HCT116 (cell line): ENCODE measurements at regions not wholly inside any gene's neighbourhood (a gene's known extent, or its start where the extent isn't known, plus 50 kb on each side); places are given as distances from the start of the nearest gene placed in this dataset.

Source experiments
- ATAC-seq: fragments of 200-7000 bp; cut with Tn5 transposase; 2 replicates; pipeline ENCODE4 v1.9.1; 2020; ENCODE audit warnings: mild to moderate bottlenecking, moderate library complexity
- BruUV-seq: library from RNA; stranded (reverse); fragments of 400-500 nt; replicated peaks from 2 replicates; lab custom pipeline; 2021; lab: Mats Ljungman, UMichigan
- CTCF ChIA-PET: fragments of 300-600 bp; sonication (Branson Sonifier 250); formaldehyde crosslinking; loops from one replicate; lab custom pipeline; 2021; ENCODE audit warnings: antibody characterized with exemption; lab: Charles Lee
- POLR2A ChIA-PET: fragments of 300-600, 350-600 bp; sonication (Branson Sonifier 250); formaldehyde crosslinking; loops from one replicate; lab custom pipeline; 2021; ENCODE audit warnings: antibody characterized with exemption; lab: Charles Lee
- RAD21 ChIA-PET, 2 experiments: fragments of 300-600 bp; sonication (Branson Sonifier 250); formaldehyde crosslinking; loops; one replicate each; lab custom pipeline; 2023; ENCODE audit warnings: low total read pairs in 2 of 2; ENCODE audit not compliant: uncharacterized antibody in 2 of 2, unreplicated experiment in 2 of 2, low non-redundant PET in 1 of 2; lab: Charles Lee
- DNase-seq: peaks from one replicate; pipeline ENCODE4 v3.0.0-alpha.2; 2010; ENCODE audit warnings: low read depth, low spot score
- H2AFZ ChIP-seq: fragments of 200-600 bp; shearing (Covaris generic), sonication (generic); 2 replicates; pipeline ENCODE4 v1.6.1; 2017; ENCODE audit warnings: low read depth, mixed run types, mixed read lengths, antibody characterized with exemption, low read length; ENCODE audit not compliant: poor library complexity, severe bottlenecking
- H3K27ac ChIP-seq: 2 replicates; pipeline ENCODE4 v1.5.1; 2012; ENCODE audit warnings: low read depth, low read length
- H3K27me3 ChIP-seq: fragments of 200-600 bp; sonication (generic); 2 replicates; pipeline ENCODE4 v1.6.1; 2016; ENCODE audit warnings: mixed run types, low read length, mixed read lengths; ENCODE audit not compliant: insufficient read depth
- H3K36me3 ChIP-seq, 2 experiments: fragments of 200-500 bp in 1 of 2; fragments of 200-600 bp in 1 of 2; sonication (Bioruptor generic) in 1 of 2; sonication (generic) in 1 of 2; 2 replicates each; pipeline versions ENCODE4 v1.5.1 to v1.6.1; 2014 to 2016; ENCODE audit warnings: low read length in 2 of 2, inconsistent platforms in 1 of 2, mixed read lengths in 1 of 2, mixed run types in 1 of 2; ENCODE audit not compliant: insufficient read depth in 2 of 2, control insufficient read depth in 1 of 2
- H3K4me1 ChIP-seq, 2 experiments: fragments of 200-600 bp in 1 of 2; sonication (generic) in 1 of 2; 2 replicates each; pipeline versions ENCODE4 v1.5.1 to v1.6.1; 2012 to 2017; ENCODE audit warnings: low read length in 2 of 2, inconsistent platforms in 1 of 2, mild to moderate bottlenecking in 1 of 2, mixed read lengths in 1 of 2, mixed run types in 1 of 2, moderate library complexity in 1 of 2; ENCODE audit not compliant: insufficient read depth in 2 of 2, control insufficient read depth in 1 of 2
- H3K4me2 ChIP-seq: fragments of 200-600 bp; sonication (generic); 2 replicates; pipeline ENCODE4 v1.6.1; 2017; ENCODE audit warnings: mixed run types, low read length, mixed read lengths
- H3K4me3 ChIP-seq, 2 experiments: fragments of 200-600 bp in 1 of 2; sonication (generic) in 1 of 2; replicated peaks in 1 of 2; 2 replicates each; pipeline ENCODE4 v1.5.1; 2011 to 2016; ENCODE audit warnings: low read length in 2 of 2, control low read depth in 1 of 2, low read depth in 1 of 2, mild to moderate bottlenecking in 1 of 2, mixed read lengths in 1 of 2, mixed run types in 1 of 2
- H3K79me2 ChIP-seq: fragments of 200-600 bp; sonication (generic); 2 replicates; pipeline ENCODE4 v1.6.1; 2017; ENCODE audit warnings: mild to moderate bottlenecking, mixed run types, low read length, moderate library complexity, mixed read lengths; ENCODE audit not compliant: insufficient read depth
- H3K9ac ChIP-seq: fragments of 200-600 bp; sonication (generic); 2 replicates; pipeline ENCODE4 v1.6.1; 2016; ENCODE audit warnings: low read length, mixed read lengths
- H3K9me2 ChIP-seq: fragments of 200-600 bp; sonication (generic), shearing (Covaris generic); 2 replicates; pipeline ENCODE4 v1.6.1; 2017; ENCODE audit warnings: mixed run types, mild to moderate bottlenecking, moderate library complexity; ENCODE audit not compliant: insufficient read depth
- H3K9me3 ChIP-seq, 2 experiments: fragments of 200-500 bp in 1 of 2; fragments of 200-600 bp in 1 of 2; sonication (Bioruptor generic) in 1 of 2; sonication (generic) in 1 of 2; 2 replicates each; pipeline ENCODE4 v1.6.1; 2014 to 2017; ENCODE audit warnings: low read length in 2 of 2, mixed read lengths in 2 of 2, inconsistent platforms in 1 of 2, low read depth in 1 of 2, mild to moderate bottlenecking in 1 of 2, mixed run types in 1 of 2, moderate library complexity in 1 of 2; ENCODE audit not compliant: control insufficient read depth in 1 of 2, insufficient read depth in 1 of 2
- H4K20me1 ChIP-seq: fragments of 200-600 bp; sonication (generic), shearing (Covaris generic); 2 replicates; pipeline ENCODE4 v1.6.1; 2017; ENCODE audit warnings: mixed run types, mild to moderate bottlenecking, moderate library complexity; ENCODE audit not compliant: insufficient read depth
- ATF3 ChIP-seq: IDR thresholded peaks from 2 replicates; pipeline ENCODE4 v1.6.1; 2012
- CBX3 ChIP-seq: IDR thresholded peaks from 2 replicates; pipeline ENCODE4 v1.6.1; 2012; ENCODE audit warnings: low read depth
- CEBPB ChIP-seq: IDR thresholded peaks from 2 replicates; pipeline ENCODE4 v1.6.1; 2012; ENCODE audit warnings: low read depth
- CTCF ChIP-seq, 3 experiments: fragments of 200-600 bp in 1 of 3; sonication (generic) in 1 of 3; IDR thresholded peaks in 2 of 3; conservative IDR thresholded peaks in 1 of 3; 2 replicates each; pipeline ENCODE4 v1.5.1; 2012 to 2017; ENCODE audit warnings: low read depth in 2 of 3, low read length in 2 of 3, antibody characterized with exemption in 1 of 3, borderline replicate concordance in 1 of 3, control low read depth in 1 of 3, mild to moderate bottlenecking in 1 of 3, mixed read lengths in 1 of 3, mixed run types in 1 of 3, moderate library complexity in 1 of 3; ENCODE audit not compliant: insufficient read depth in 1 of 3
- EGR1 ChIP-seq: IDR thresholded peaks from 2 replicates; pipeline ENCODE4 v1.6.1; 2012; ENCODE audit warnings: low read depth
- EZH2 ChIP-seq: fragments of 200-600 bp; sonication (generic); IDR thresholded peaks from 2 replicates; pipeline ENCODE4 v1.6.1; 2017; ENCODE audit warnings: antibody characterized with exemption, mixed run types
- EZH2phosphoT487 ChIP-seq: fragments of 200-600 bp; IDR thresholded peaks from 2 replicates; pipeline ENCODE4 v1.6.1; 2018; ENCODE audit warnings: antibody characterized with exemption, borderline replicate concordance
- JUND ChIP-seq: IDR thresholded peaks from 2 replicates; pipeline ENCODE4 v1.6.1; 2012
- MAX ChIP-seq: IDR thresholded peaks from 2 replicates; pipeline ENCODE4 v1.6.1; 2012
- POLR2A ChIP-seq: IDR thresholded peaks from 2 replicates; pipeline ENCODE4 v1.7.0; 2011; ENCODE audit warnings: borderline replicate concordance; ENCODE audit not compliant: insufficient read depth, insufficient read length; ENCODE audit errors: extremely low read depth
- RAD21 ChIP-seq: IDR thresholded peaks from 2 replicates; pipeline ENCODE4 v1.6.1; 2012; ENCODE audit warnings: low read depth, mild to moderate bottlenecking
- REST ChIP-seq: IDR thresholded peaks from 2 replicates; pipeline ENCODE4 v1.6.1; 2012; ENCODE audit warnings: low read depth
- SIN3A ChIP-seq: IDR thresholded peaks from 2 replicates; pipeline ENCODE4 v1.6.1; 2012; ENCODE audit warnings: low read depth
- SP1 ChIP-seq: IDR thresholded peaks from 2 replicates; pipeline ENCODE4 v1.6.1; 2012; ENCODE audit warnings: low read depth
- SRF ChIP-seq: IDR thresholded peaks from 2 replicates; pipeline ENCODE4 v1.6.1; 2012; ENCODE audit warnings: low read depth
- TCF7L2 ChIP-seq: IDR thresholded peaks from 2 replicates; pipeline ENCODE4 v1.7.0; 2011; ENCODE audit warnings: borderline replicate concordance, inconsistent platforms; ENCODE audit not compliant: insufficient read depth, insufficient read length; ENCODE audit errors: extremely low read depth
- ZBTB33 ChIP-seq: IDR thresholded peaks from 2 replicates; pipeline ENCODE4 v1.6.1; 2011; ENCODE audit warnings: mild to moderate bottlenecking, low read length, moderate library complexity; ENCODE audit not compliant: insufficient replicate concordance; ENCODE audit errors: extremely low read depth
- ZFX ChIP-seq: fragments of 450-650 bp; IDR thresholded peaks from 2 replicates; pipeline ENCODE4 v1.6.1; 2017
- ZNF274 ChIP-seq: fragments of 200-500 bp; sonication (Bioruptor generic); IDR thresholded peaks from 2 replicates; pipeline ENCODE4 v1.6.1; 2014; ENCODE audit warnings: mild to moderate bottlenecking, low read depth, low read length, inconsistent platforms
- intact Hi-C: fragments of 100-400 bp; cut with micrococcal nuclease; formaldehyde crosslinking; loops from 2 replicates; pipeline ENCODE4 v1.10.0; 2022

DNA sequence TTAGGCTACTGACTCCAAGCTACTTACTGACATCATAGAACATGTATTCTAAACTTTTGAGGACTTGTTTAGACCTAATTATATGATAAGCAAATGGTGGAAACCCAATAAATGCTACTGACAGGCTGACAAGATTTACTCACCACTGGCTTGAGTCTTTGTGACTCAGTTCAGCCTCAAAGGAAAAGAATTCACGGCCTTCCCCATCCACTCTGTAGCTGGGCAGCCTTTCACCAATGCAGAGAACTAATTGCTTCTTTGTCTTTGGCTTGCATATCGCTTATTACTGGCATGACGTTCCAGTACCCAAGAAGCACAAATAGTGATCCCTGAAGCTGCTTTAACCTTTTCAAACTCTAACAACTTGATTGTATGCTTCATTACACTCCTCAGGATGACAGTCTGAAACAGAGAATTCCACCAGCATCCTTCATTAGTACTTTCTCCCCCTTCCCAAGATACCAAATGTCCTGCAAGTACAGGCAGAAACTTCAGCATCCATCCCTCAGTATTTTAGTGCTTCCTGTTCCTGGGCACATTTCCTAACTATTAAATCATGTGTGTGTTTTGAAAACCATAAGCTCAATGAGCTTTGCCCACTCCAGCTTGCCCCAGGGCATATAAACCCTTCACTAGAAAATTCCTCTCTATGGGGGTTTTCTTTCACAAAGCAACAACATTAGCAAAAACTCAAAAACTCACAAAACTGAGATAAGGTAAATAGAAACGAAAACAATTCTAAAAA is 298.1 kb upstream of the SLC7A11 start:
- no peaks in the 10 kb centered on the region for H3K9me3 ChIP-seq
- ATAC-seq = no peak
- TF ChIP-seq ZNF274 (no peak), EZH2 (no peak), CBX3 (no peak), ZFX (no peak), POLR2A (no peak), TCF7L2 (no peak), JUND (no peak), EGR1 (no peak), SP1 (no peak), SIN3A (no peak), SRF (no peak), ATF3 (no peak), RAD21 (no peak), EZH2phosphoT487 (no peak), REST (no peak), ZBTB33 (no peak), CEBPB (no peak), CTCF (IDR thresholded peaks at IDR 0.05 in 2 of 3, conservative IDR thresholded peaks at IDR 0.05 in 1 of 3; ENCODE audit: borderline replicate concordance in 1 of 3, insufficient read depth in 1 of 3, low read depth in 2 of 3, low read length in 2 of 3) (no peak), MAX (no peak)
- TF ChIP-seq, all 23 proteins: peak for 0
- ChIA-PET CTCF (no interaction called here), RAD21 (no interaction called here), POLR2A (no interaction called here)
- H3K27me3 ChIP-seq = no peaks in the 10 kb centered on the region
- H4K20me1 ChIP-seq = no peaks in the 10 kb centered on the region
- H3K4me2 ChIP-seq = no peak overlapping the region
- no TSS peak for BruUV-seq
- H3K79me2 ChIP-seq = no peaks in the 10 kb centered on the region
- H3K4me1 ChIP-seq = peaks cover 0 to 12% of the 10 kb centered on the region in 2 experiments; a peak in 2 of 4 replicates
- DNase-seq = no peak
- no peak overlapping the region for H3K4me3 ChIP-seq
- H3K27ac ChIP-seq = no peak overlapping the region
- H2AFZ ChIP-seq = no peak overlapping the region
- H3K9ac ChIP-seq = no peak overlapping the region
- no peaks in the 10 kb centered on the region for H3K36me3 ChIP-seq
- H3K9me2 ChIP-seq = no peaks in the 10 kb centered on the region
- intact Hi-C loops = no loop called here
